GM12878 (cell line): ENCODE measurements at regions not wholly inside any gene's neighbourhood (a gene's known extent, or its start where the extent isn't known, plus 50 kb on each side); places are given as distances from the start of the nearest gene placed in this dataset.

ENCODE experiments used
- ASH2L ChIP-seq: fragments of 300-600, 200-600 bp; sonication (generic); IDR thresholded peaks from 2 replicates; pipeline ENCODE4 v1.6.1; 2017; ENCODE audit warnings: low read depth, mild to moderate bottlenecking, borderline replicate concordance
- CEBPB ChIP-seq, 2 experiments: fragments of 150-350 bp in 1 of 2; IDR thresholded peaks; 2 replicates each; pipeline ENCODE4 v1.6.1; 2012 to 2014; ENCODE audit warnings: low read depth in 2 of 2, low read length in 2 of 2, borderline replicate concordance in 1 of 2, inconsistent platforms in 1 of 2
- CTCF ChIP-seq, 3 experiments: IDR thresholded peaks in 2 of 3; conservative IDR thresholded peaks in 1 of 3; 2 replicates each; pipeline ENCODE4 v1.5.1; 2011; ENCODE audit warnings: low read depth in 3 of 3, low read length in 3 of 3, mild to moderate bottlenecking in 3 of 3, control low read depth in 2 of 3, moderate library complexity in 2 of 3, inconsistent platforms in 1 of 3, mixed read lengths in 1 of 3; ENCODE audit not compliant: control insufficient read depth in 2 of 3, insufficient read depth in 1 of 3; ENCODE audit errors: extremely low read depth in 1 of 3
- EZH2 ChIP-seq: IDR thresholded peaks from 2 replicates; pipeline ENCODE4 v1.6.1; 2012; ENCODE audit warnings: low read depth, mild to moderate bottlenecking, control low read depth, inconsistent platforms, low read length, borderline replicate concordance; ENCODE audit not compliant: control insufficient read depth
- MTA3 ChIP-seq: IDR thresholded peaks from 2 replicates; pipeline ENCODE4 v1.6.1; 2012; ENCODE audit warnings: low read length, inconsistent platforms, borderline replicate concordance
- NFXL1 ChIP-seq: fragments of 450-650 bp; IDR thresholded peaks from 2 replicates; pipeline ENCODE4 v1.6.1; 2017; ENCODE audit warnings: antibody characterized with exemption, mild to moderate bottlenecking, borderline replicate concordance
- SUZ12 ChIP-seq: fragments of 200-600 bp; sonication (generic); IDR thresholded peaks from one replicate; pipeline ENCODE4 v1.6.1; 2018; ENCODE audit warnings: antibody characterized with exemption, mild to moderate bottlenecking; ENCODE audit not compliant: unreplicated experiment
- TF ChIP-seq, protein P1 (sequence below): IDR thresholded peaks from 2 replicates; pipeline ENCODE4 v1.6.1; 2012; ENCODE audit warnings: improper control_type of control experiment, low read depth, low read length; ENCODE audit not compliant: insufficient replicate concordance

DNA sequence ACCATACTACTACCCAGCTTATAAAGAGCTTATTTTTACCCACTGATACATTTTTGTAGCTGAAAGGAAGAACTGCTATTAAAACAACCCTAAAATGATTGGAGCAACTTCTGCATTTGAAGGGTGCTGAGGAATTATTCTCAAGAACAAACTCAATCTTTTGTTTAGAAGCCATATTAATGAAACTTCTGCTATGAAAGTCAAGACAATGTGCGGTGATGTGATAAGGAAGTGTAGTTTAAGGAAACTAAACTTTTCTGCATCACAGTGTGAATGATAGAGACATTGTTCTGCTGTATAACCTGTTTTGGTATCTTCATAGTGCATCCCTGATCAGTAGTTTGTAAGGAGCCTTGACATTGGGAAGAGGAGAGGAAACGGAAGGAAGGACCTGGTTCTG lies 408.5 kb downstream of the TMEM38B start:
- TF ChIP-seq NFXL1, result no peak
- TF ChIP-seq, protein P1, sequence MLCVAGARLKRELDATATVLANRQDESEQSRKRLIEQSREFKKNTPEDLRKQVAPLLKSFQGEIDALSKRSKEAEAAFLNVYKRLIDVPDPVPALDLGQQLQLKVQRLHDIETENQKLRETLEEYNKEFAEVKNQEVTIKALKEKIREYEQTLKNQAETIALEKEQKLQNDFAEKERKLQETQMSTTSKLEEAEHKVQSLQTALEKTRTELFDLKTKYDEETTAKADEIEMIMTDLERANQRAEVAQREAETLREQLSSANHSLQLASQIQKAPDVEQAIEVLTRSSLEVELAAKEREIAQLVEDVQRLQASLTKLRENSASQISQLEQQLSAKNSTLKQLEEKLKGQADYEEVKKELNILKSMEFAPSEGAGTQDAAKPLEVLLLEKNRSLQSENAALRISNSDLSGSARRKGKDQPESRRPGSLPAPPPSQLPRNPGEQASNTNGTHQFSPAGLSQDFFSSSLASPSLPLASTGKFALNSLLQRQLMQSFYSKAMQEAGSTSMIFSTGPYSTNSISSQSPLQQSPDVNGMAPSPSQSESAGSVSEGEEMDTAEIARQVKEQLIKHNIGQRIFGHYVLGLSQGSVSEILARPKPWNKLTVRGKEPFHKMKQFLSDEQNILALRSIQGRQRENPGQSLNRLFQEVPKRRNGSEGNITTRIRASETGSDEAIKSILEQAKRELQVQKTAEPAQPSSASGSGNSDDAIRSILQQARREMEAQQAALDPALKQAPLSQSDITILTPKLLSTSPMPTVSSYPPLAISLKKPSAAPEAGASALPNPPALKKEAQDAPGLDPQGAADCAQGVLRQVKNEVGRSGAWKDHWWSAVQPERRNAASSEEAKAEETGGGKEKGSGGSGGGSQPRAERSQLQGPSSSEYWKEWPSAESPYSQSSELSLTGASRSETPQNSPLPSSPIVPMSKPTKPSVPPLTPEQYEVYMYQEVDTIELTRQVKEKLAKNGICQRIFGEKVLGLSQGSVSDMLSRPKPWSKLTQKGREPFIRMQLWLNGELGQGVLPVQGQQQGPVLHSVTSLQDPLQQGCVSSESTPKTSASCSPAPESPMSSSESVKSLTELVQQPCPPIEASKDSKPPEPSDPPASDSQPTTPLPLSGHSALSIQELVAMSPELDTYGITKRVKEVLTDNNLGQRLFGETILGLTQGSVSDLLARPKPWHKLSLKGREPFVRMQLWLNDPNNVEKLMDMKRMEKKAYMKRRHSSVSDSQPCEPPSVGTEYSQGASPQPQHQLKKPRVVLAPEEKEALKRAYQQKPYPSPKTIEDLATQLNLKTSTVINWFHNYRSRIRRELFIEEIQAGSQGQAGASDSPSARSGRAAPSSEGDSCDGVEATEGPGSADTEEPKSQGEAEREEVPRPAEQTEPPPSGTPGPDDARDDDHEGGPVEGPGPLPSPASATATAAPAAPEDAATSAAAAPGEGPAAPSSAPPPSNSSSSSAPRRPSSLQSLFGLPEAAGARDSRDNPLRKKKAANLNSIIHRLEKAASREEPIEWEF, result no peak
- no peak for TF ChIP-seq CEBPB (IDR thresholded peaks at IDR 0.05; ENCODE audit: borderline replicate concordance in 1 of 2, low read depth in 2 of 2, low read length in 2 of 2)
- TF ChIP-seq CTCF (IDR thresholded peaks at IDR 0.05 in 2 of 3, conservative IDR thresholded peaks at IDR 0.05 in 1 of 3; ENCODE audit: control insufficient read depth in 2 of 3, extremely low read depth in 1 of 3, insufficient read depth in 1 of 3, low read depth in 3 of 3, low read length in 3 of 3), result no peak
- no peak for TF ChIP-seq EZH2
- TF ChIP-seq SUZ12, result no peak
- no peak for TF ChIP-seq ASH2L
- no peak for TF ChIP-seq MTA3
